Endothelial cell of umbilical vein (primary cell): ENCODE measurements at regions not wholly inside any gene's neighbourhood (a gene's known extent, or its start where the extent isn't known, plus 50 kb on each side); places are given as distances from the start of the nearest gene placed in this dataset.

Experiments used
- BruUV-seq: library from RNA; stranded (reverse); fragments of 400-500 nt; replicated peaks from 2 replicates; lab custom pipeline; 2021; lab: Mats Ljungman, UMichigan
- CTCF ChIA-PET: fragments of 300-600, 350-600 bp; sonication (Branson Sonifier 250); formaldehyde crosslinking; loops from one replicate; lab custom pipeline; 2021; ENCODE audit warnings: antibody characterized with exemption, inconsistent platforms; lab: Charles Lee
- POLR2A ChIA-PET: fragments of 300-600, 350-600 bp; sonication (Branson Sonifier 250); formaldehyde crosslinking; loops from one replicate; lab custom pipeline; 2021; ENCODE audit warnings: antibody characterized with exemption, inconsistent platforms; lab: Charles Lee
- DNase-seq: peaks from one replicate; pipeline ENCODE4 v3.0.0-alpha.2; 2011; ENCODE audit warnings: low read depth, low spot score
- FAIRE-seq: peaks from 2 replicates; lab custom pipeline; 2011; peaks lifted over from hg19 to GRCh38; lab: Jason Lieb, UNC
- H2AFZ ChIP-seq: 2 replicates; pipeline ENCODE4 v1.6.0; 2012; ENCODE audit warnings: low read depth, low read length, control low read depth, inconsistent platforms
- H3K27ac ChIP-seq: 2 replicates; pipeline ENCODE4 v1.5.1; 2011; ENCODE audit warnings: low read depth, mild to moderate bottlenecking, control low read depth, low read length, moderate library complexity; ENCODE audit not compliant: insufficient read depth
- H3K27me3 ChIP-seq, 2 experiments: 2 replicates each; pipeline versions ENCODE4 v1.6.0 to v1.6.1; 2011; ENCODE audit warnings: low read length in 2 of 2, mixed read lengths in 1 of 2; ENCODE audit not compliant: control insufficient read depth in 2 of 2, insufficient read depth in 2 of 2
- H3K36me3 ChIP-seq, 2 experiments: 2 replicates in 1 of 2; 3 replicates in 1 of 2; pipeline ENCODE4 v1.5.1; 2011; ENCODE audit warnings: low read length in 2 of 2, mild to moderate bottlenecking in 1 of 2, moderate library complexity in 1 of 2; ENCODE audit not compliant: control insufficient read depth in 2 of 2, insufficient read depth in 2 of 2; ENCODE audit errors: extremely low read depth in 1 of 2
- H3K4me1 ChIP-seq: 3 replicates; pipeline ENCODE4 v1.5.1; 2011; ENCODE audit warnings: mild to moderate bottlenecking, low read length; ENCODE audit not compliant: control insufficient read depth, insufficient read depth; ENCODE audit errors: extremely low read depth
- H3K4me2 ChIP-seq: 2 replicates; pipeline ENCODE4 v1.6.1; 2011; ENCODE audit warnings: low read length, control low read depth, mixed read lengths; ENCODE audit not compliant: insufficient read depth
- H3K4me3 ChIP-seq, 3 experiments: fragments of 200-600 bp in 1 of 3; sonication (generic), shearing (Covaris generic) in 1 of 3; replicated peaks in 1 of 3; 2 replicates each; pipeline ENCODE4 v1.5.1; 2011 to 2016; ENCODE audit warnings: control low read depth in 3 of 3, low read length in 3 of 3, mild to moderate bottlenecking in 2 of 3, inconsistent platforms in 1 of 3, low read depth in 1 of 3, moderate library complexity in 1 of 3; ENCODE audit not compliant: insufficient read depth in 1 of 3
- H3K79me2 ChIP-seq: 2 replicates; pipeline ENCODE4 v1.6.0; 2012; ENCODE audit warnings: low read length, inconsistent platforms; ENCODE audit not compliant: control insufficient read depth, insufficient read depth
- H3K9ac ChIP-seq: replicated peaks from 2 replicates; pipeline ENCODE3; 2011; ENCODE audit warnings: low read length, control low read depth; ENCODE audit not compliant: insufficient read depth; ENCODE audit errors: extremely low read depth
- H3K9me1 ChIP-seq: replicated peaks from 3 replicates; pipeline ENCODE4 v1.6.0; 2011; ENCODE audit warnings: mild to moderate bottlenecking, low read length; ENCODE audit not compliant: control insufficient read depth, insufficient read depth; ENCODE audit errors: extremely low read depth
- H3K9me3 ChIP-seq: replicated peaks from 2 replicates; pipeline ENCODE4 v1.5.1; 2012; ENCODE audit warnings: low read length, inconsistent platforms; ENCODE audit not compliant: control insufficient read depth, insufficient read depth
- H4K20me1 ChIP-seq: replicated peaks from 2 replicates; pipeline ENCODE3; 2011; ENCODE audit warnings: mild to moderate bottlenecking, low read length; ENCODE audit not compliant: control insufficient read depth, insufficient read depth; ENCODE audit errors: extremely low read depth
- EZH2 ChIP-seq: IDR thresholded peaks from 2 replicates; pipeline ENCODE4 v1.6.1; 2012; ENCODE audit warnings: borderline replicate concordance, low read depth, mild to moderate bottlenecking, moderate library complexity, low read length, inconsistent platforms; ENCODE audit not compliant: severe bottlenecking
- FOS ChIP-seq: IDR thresholded peaks from 2 replicates; pipeline ENCODE4 v1.6.1; 2011; ENCODE audit warnings: mild to moderate bottlenecking, low read length, moderate library complexity, borderline replicate concordance; ENCODE audit not compliant: insufficient read depth
- GATA2 ChIP-seq: IDR thresholded peaks from 2 replicates; pipeline ENCODE4 v1.7.0; 2011; ENCODE audit warnings: low read depth, mild to moderate bottlenecking, moderate library complexity, mixed read lengths, low read length; ENCODE audit not compliant: insufficient read length, insufficient read depth
- JUN ChIP-seq: IDR thresholded peaks from 2 replicates; pipeline ENCODE4 v1.6.1; 2011; ENCODE audit warnings: borderline replicate concordance, low read depth; ENCODE audit not compliant: insufficient read length, insufficient read depth
- MAX ChIP-seq: IDR thresholded peaks from 2 replicates; pipeline ENCODE4 v1.6.1; 2011; ENCODE audit not compliant: insufficient read depth, insufficient read length
- MYC ChIP-seq: IDR thresholded peaks from one replicate; pipeline ENCODE4 v1.6.1; 2011; ENCODE audit warnings: mild to moderate bottlenecking, low read depth, low read length
- POLR2A ChIP-seq: IDR thresholded peaks from 2 replicates; pipeline ENCODE4 v1.6.1; 2012; ENCODE audit warnings: low read depth, mild to moderate bottlenecking, control low read depth, low read length
- POLR2AphosphoS5 ChIP-seq: IDR thresholded peaks from 2 replicates; pipeline ENCODE4 v1.6.1; 2012; ENCODE audit warnings: low read depth, mild to moderate bottlenecking, control low read depth, low read length, moderate library complexity; ENCODE audit not compliant: insufficient read depth
- dilution Hi-C: fragments of 300-500 bp; cut with MboI; formaldehyde crosslinking; loops from one replicate; pipeline ENCODE4 v1.15.0; 2019; ENCODE audit warnings: low sequenced_read_pairs; ENCODE audit not compliant: extremely low pct_ligation_motif_present
- intact Hi-C: fragments of 100-400 bp; cut with micrococcal nuclease; formaldehyde crosslinking; loops from one replicate; pipeline ENCODE4 v1.10.0; 2022
- TF ChIP-seq, protein P1 (sequence below), 2 donors: IDR thresholded peaks; 1 replicate in 1 of 2; 2 replicates in 1 of 2; pipeline ENCODE4 v1.5.1; 2011; ENCODE audit warnings: low read length in 2 of 2, mild to moderate bottlenecking in 2 of 2, moderate library complexity in 2 of 2, control low read depth in 1 of 2, inconsistent platforms in 1 of 2, low read depth in 1 of 2; ENCODE audit not compliant: insufficient read depth in 1 of 2; ENCODE audit errors: extremely low read depth in 1 of 2

- H3K9me3 ChIP-seq = no peaks in the 10 kb centered on the region
- no peaks in the 10 kb centered on the region for H3K36me3 ChIP-seq
- H3K9me1 ChIP-seq = no peaks in the 10 kb centered on the region
- ChIA-PET POLR2A (no interaction called here), CTCF (no interaction called here)
- no peak overlapping the region for H3K9ac ChIP-seq
- intact Hi-C loops (no loop called here), dilution Hi-C loops (no loop called here)
- no peak overlapping the region for H3K27ac ChIP-seq
- no peaks in the 10 kb centered on the region for H3K79me2 ChIP-seq
- H3K4me1 ChIP-seq = no peaks in the 10 kb centered on the region
- no peaks in the 10 kb centered on the region for H3K27me3 ChIP-seq
- no peak overlapping the region for H3K4me2 ChIP-seq
- H2AFZ ChIP-seq = no peak overlapping the region
- no peak for DNase-seq
- H3K4me3 ChIP-seq = no peak overlapping the region
- TF ChIP-seq, protein P1, sequence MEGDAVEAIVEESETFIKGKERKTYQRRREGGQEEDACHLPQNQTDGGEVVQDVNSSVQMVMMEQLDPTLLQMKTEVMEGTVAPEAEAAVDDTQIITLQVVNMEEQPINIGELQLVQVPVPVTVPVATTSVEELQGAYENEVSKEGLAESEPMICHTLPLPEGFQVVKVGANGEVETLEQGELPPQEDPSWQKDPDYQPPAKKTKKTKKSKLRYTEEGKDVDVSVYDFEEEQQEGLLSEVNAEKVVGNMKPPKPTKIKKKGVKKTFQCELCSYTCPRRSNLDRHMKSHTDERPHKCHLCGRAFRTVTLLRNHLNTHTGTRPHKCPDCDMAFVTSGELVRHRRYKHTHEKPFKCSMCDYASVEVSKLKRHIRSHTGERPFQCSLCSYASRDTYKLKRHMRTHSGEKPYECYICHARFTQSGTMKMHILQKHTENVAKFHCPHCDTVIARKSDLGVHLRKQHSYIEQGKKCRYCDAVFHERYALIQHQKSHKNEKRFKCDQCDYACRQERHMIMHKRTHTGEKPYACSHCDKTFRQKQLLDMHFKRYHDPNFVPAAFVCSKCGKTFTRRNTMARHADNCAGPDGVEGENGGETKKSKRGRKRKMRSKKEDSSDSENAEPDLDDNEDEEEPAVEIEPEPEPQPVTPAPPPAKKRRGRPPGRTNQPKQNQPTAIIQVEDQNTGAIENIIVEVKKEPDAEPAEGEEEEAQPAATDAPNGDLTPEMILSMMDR (IDR thresholded peaks at IDR 0.05; ENCODE audit: extremely low read depth in 1 of 2, insufficient read depth in 1 of 2, low read depth in 1 of 2, low read length in 2 of 2) = no peak
- TF ChIP-seq JUN (no peak), MAX (no peak), EZH2 (no peak), POLR2AphosphoS5 (no peak), MYC (no peak), FOS (no peak), GATA2 (no peak), POLR2A (no peak)
- no peak for FAIRE-seq
- no peaks in the 10 kb centered on the region for H4K20me1 ChIP-seq
- BruUV-seq = no TSS peak
Measured at GRCh38 chr12:41959271-41959670, 185.4 kb downstream of the GXYLT1 start.
